Tibial artery (tissue), 4 donors: ENCODE measurements at regions not wholly inside any gene's neighbourhood (a gene's known extent, or its start where the extent isn't known, plus 50 kb on each side); places are given as distances from the start of the nearest gene placed in this dataset.
"Not testable (repeated sequence)": the region's sequence is repeated elsewhere in the genome, so short reads cannot be mapped to it uniquely, and the experiment has no call there.

Experiments
- DNase-seq, 2 donors: peaks; one replicate each; pipeline ENCODE4 v3.0.0-alpha.2; 2019
- H3K27ac ChIP-seq, 2 donors: fragments of 200-600 bp; sonication (generic) in 1 of 2; 1 replicate in 1 of 2; 2 replicates in 1 of 2; pipeline ENCODE4 v1.5.1; 2018 to 2019; ENCODE audit warnings: mild to moderate bottlenecking in 1 of 2
- H3K27me3 ChIP-seq, 2 donors: fragments of 200-600 bp; sonication (generic) in 1 of 2; one replicate each; pipeline versions ENCODE4 v1.5.1 to v1.6.0; 2016 to 2019
- H3K36me3 ChIP-seq, 3 donors: fragments of 200-600 bp; sonication (generic) in 2 of 3; one replicate each; pipeline ENCODE4 v1.5.1; 2016 to 2019; ENCODE audit warnings: mild to moderate bottlenecking in 2 of 3
- H3K4me1 ChIP-seq, 4 donors: fragments of 200-600 bp; sonication (generic) in 2 of 4; 1 replicate in 3 of 4; 2 replicates in 1 of 4; pipeline ENCODE4 v1.5.1; 2016 to 2019
- H3K4me3 ChIP-seq, 2 donors: fragments of 200-600 bp; sonication (generic) in 1 of 2; 1 replicate in 1 of 2; 2 replicates in 1 of 2; pipeline ENCODE4 v1.5.1; 2018 to 2019; ENCODE audit warnings: mild to moderate bottlenecking in 2 of 2
- H3K9me3 ChIP-seq, 3 donors: fragments of 200-600 bp; sonication (generic) in 1 of 3; one replicate each; pipeline ENCODE4 v1.5.1; 2016 to 2019
- intact Hi-C: fragments of 100-400 bp; cut with DNase I; formaldehyde crosslinking; loops from one replicate; pipeline ENCODE4 v1.15.0; 2023; ENCODE audit warnings: low total_unique reads
- TF ChIP-seq, protein P1 (sequence below), 2 experiments: fragments of 200-600 bp in 1 of 2; fragments of 450-650 bp in 1 of 2; IDR thresholded peaks; one replicate each; pipeline ENCODE4 v1.5.1; 2017 to 2019; ENCODE audit warnings: antibody characterized with exemption in 2 of 2, mild to moderate bottlenecking in 1 of 2, moderate library complexity in 1 of 2

- TF ChIP-seq, protein P1, sequence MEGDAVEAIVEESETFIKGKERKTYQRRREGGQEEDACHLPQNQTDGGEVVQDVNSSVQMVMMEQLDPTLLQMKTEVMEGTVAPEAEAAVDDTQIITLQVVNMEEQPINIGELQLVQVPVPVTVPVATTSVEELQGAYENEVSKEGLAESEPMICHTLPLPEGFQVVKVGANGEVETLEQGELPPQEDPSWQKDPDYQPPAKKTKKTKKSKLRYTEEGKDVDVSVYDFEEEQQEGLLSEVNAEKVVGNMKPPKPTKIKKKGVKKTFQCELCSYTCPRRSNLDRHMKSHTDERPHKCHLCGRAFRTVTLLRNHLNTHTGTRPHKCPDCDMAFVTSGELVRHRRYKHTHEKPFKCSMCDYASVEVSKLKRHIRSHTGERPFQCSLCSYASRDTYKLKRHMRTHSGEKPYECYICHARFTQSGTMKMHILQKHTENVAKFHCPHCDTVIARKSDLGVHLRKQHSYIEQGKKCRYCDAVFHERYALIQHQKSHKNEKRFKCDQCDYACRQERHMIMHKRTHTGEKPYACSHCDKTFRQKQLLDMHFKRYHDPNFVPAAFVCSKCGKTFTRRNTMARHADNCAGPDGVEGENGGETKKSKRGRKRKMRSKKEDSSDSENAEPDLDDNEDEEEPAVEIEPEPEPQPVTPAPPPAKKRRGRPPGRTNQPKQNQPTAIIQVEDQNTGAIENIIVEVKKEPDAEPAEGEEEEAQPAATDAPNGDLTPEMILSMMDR (IDR thresholded peaks at IDR 0.05): no peak
- no peak overlapping the region for H3K27ac ChIP-seq
- H3K4me1 ChIP-seq: no peaks in the 10 kb centered on the region
- intact Hi-C loops: no loop called here
- DNase-seq: no peak
- no peak overlapping the region for H3K4me3 ChIP-seq
- H3K36me3 ChIP-seq: no peaks in the 10 kb centered on the region
- H3K9me3 ChIP-seq: no peaks in the 10 kb centered on the region
- no peaks in the 10 kb centered on the region for H3K27me3 ChIP-seq
Measured at GRCh38 chr2:116809109-116809508, 1005.4 kb upstream of the DDX18 start.

DNA sequence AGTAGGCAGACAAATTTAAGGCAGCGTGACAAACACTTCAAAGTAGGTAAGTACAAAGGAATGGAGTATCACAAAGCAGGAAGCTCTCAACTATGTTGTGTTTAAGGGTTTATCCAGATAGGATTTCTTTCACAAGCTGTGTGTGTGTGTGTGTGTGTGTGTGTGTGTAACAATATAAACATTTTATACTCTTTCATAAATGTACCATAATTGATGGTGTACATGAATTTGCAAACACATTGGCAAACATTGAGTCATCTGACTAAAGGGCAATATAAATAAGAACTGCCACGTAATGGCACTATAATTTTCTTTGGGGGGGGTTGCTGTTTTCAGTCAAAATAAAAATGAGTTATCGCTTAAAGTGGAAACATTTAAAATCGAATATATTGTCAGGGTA, 1004.4 kb upstream of the DDX18 start:
- Histone ChIP-seq H3K27ac (no peak overlapping the region), H3K36me3 (no peaks in the 10 kb centered on the region), H3K9me3 (no peaks in the 10 kb centered on the region), H3K4me3 (no peak overlapping the region), H3K4me1 (no peaks in the 10 kb centered on the region), H3K27me3 (no peaks in the 10 kb centered on the region)
- DNase-seq: no peak
- TF ChIP-seq, protein P1 (IDR thresholded peaks at IDR 0.05): no peak
- intact Hi-C loops: no loop called here

DNA sequence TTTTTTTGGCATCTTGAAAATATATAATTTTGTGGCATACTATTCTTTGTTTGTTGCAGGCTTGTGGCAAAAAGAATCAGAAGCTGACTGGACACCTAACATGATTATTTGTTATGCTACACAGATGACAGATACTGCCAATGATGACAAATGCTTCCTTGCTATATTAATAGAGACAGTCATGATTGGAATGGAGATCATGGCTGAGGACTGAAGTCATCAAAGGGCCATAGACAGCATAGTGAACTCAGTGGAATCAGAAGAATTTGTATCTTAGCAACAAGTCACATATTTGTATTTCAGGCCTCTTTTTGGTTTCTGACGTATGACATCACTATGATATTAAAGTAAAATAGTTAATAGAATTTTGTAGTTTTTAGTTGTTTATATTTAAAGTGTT, 1003.8 kb upstream of the DDX18 start:
- H3K27me3 ChIP-seq: no peaks in the 10 kb centered on the region
- DNase-seq: no peak
- no peaks in the 10 kb centered on the region for H3K4me1 ChIP-seq
- H3K9me3 ChIP-seq: no peaks in the 10 kb centered on the region
- intact Hi-C loops: no loop called here
- H3K27ac ChIP-seq: no peak overlapping the region
- H3K36me3 ChIP-seq: no peaks in the 10 kb centered on the region
- no peak overlapping the region for H3K4me3 ChIP-seq
- TF ChIP-seq, protein P1 (IDR thresholded peaks at IDR 0.05): no peak

DNA sequence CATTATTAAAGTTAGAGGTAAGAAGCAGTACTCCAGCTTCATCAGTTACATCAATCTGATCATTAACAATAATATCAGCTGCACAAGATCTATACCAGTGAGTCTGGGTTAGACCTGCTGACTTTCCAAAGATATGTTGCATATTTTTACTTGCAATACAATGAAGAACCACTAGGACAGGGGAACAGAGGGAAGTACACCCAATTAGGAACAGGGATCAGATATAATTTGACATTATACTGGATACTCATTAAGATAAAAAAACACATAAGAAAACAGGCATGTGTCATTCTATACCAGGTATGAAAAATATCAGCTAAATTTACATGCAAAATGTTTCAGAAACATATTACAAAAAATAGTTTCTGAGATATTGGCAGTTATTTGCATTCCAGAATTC, 995.1 kb upstream of the DDX18 start:
- intact Hi-C loops: no loop called here
- no peaks in the 10 kb centered on the region for H3K9me3 ChIP-seq
- TF ChIP-seq, protein P1 (IDR thresholded peaks at IDR 0.05): no peak
- no peak overlapping the region for H3K27ac ChIP-seq
- DNase-seq: no peak
- no peaks in the 10 kb centered on the region for H3K4me1 ChIP-seq
- no peaks in the 10 kb centered on the region for H3K36me3 ChIP-seq
- H3K4me3 ChIP-seq: no peak overlapping the region
- no peaks in the 10 kb centered on the region for H3K27me3 ChIP-seq

DNA sequence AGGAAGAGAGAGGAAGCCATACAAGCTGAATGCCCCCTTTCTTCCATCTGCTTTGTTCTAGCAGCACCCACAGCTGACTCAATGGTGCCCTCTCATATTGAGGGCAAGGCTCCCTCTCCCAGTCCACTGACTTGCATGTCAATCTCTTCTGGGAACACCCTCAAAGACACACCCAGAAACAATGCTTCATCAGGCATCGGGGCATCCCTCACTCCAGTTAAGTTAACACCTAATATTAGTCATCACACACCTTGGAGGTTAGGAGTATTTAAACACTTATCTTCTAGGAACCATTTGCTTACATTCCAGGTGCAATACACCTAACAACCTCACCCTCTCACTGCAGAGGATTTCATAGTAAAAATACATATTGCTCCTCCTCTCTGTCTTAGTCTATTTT, 993.5 kb upstream of the DDX18 start:
- DNase-seq: no peak
- Histone ChIP-seq H3K27me3 (no peaks in the 10 kb centered on the region), H3K27ac (no peak overlapping the region), H3K4me3 (no peak overlapping the region), H3K36me3 (no peaks in the 10 kb centered on the region), H3K9me3 (no peaks in the 10 kb centered on the region), H3K4me1 (no peaks in the 10 kb centered on the region)
- intact Hi-C loops: no loop called here
- TF ChIP-seq, protein P1 (IDR thresholded peaks at IDR 0.05): no peak

- H3K4me1 ChIP-seq, H3K4me3 ChIP-seq, H3K36me3 ChIP-seq, H3K27me3 ChIP-seq, DNase-seq, H3K9me3 ChIP-seq, H3K27ac ChIP-seq, intact Hi-C loops: not testable (repeated sequence)
Measured at GRCh38 chr2:116829543-116829942, 984.9 kb upstream of the DDX18 start.
